K562 (cell line): ENCODE measurements at regions not wholly inside any gene's neighbourhood (a gene's known extent, or its start where the extent isn't known, plus 50 kb on each side); places are given as distances from the start of the nearest gene placed in this dataset.

Experiments used
- CHAMP1 ChIP-seq: fragments of 450-650 bp; IDR thresholded peaks from 2 replicates; pipeline ENCODE4 v1.6.1; 2016; ENCODE audit warnings: mild to moderate bottlenecking
- CREB3L1 ChIP-seq: fragments of 450-650 bp; IDR thresholded peaks from 2 replicates; pipeline ENCODE4 v1.6.1; 2014; ENCODE audit warnings: low read depth, mild to moderate bottlenecking, moderate library complexity, borderline replicate concordance
- E4F1 ChIP-seq: fragments of 250-450 bp; sonication (Bioruptor Pico); IDR thresholded peaks from 2 replicates; pipeline ENCODE4 v1.5.0; 2021; ENCODE audit warnings: mild to moderate bottlenecking, borderline replicate concordance
- ELF4 ChIP-seq: fragments of 450-650 bp; formaldehyde crosslinking; IDR thresholded peaks from 2 replicates; pipeline ENCODE4 v1.4.0; 2022; ENCODE audit warnings: missing genetic modification characterization
- EP400 ChIP-seq: fragments of 450-650 bp; IDR thresholded peaks from 2 replicates; pipeline ENCODE4 v1.6.1; 2017; ENCODE audit warnings: antibody characterized with exemption, mild to moderate bottlenecking, moderate library complexity
- HNRNPK ChIP-seq: fragments of 200-400 bp; formaldehyde crosslinking; IDR thresholded peaks from one replicate; pipeline ENCODE4 v1.6.1; 2018; ENCODE audit warnings: mild to moderate bottlenecking, low read depth, low read length; ENCODE audit not compliant: poor library complexity, severe bottlenecking
- HNRNPLL ChIP-seq: fragments of 200-400 bp; formaldehyde crosslinking; IDR thresholded peaks from 2 replicates; pipeline ENCODE4 v1.6.1; 2017; ENCODE audit warnings: low read length, low read depth, mild to moderate bottlenecking; ENCODE audit not compliant: poor library complexity, severe bottlenecking
- KAT7 ChIP-seq: sonication (generic); formaldehyde crosslinking; IDR thresholded peaks from 2 replicates; pipeline ENCODE4 v1.8.0; 2022; ENCODE audit warnings: missing genetic modification reagents, mild to moderate bottlenecking, borderline replicate concordance
- KDM2B ChIP-seq: fragments of 250-450 bp; sonication (Bioruptor Pico); IDR thresholded peaks from 2 replicates; pipeline ENCODE4 v1.8.0; 2021; ENCODE audit warnings: mild to moderate bottlenecking, moderate library complexity
- MAX ChIP-seq: sonication (generic); formaldehyde crosslinking; IDR thresholded peaks from 2 replicates; pipeline ENCODE4 v1.9.0; 2022; ENCODE audit warnings: mild to moderate bottlenecking, missing genetic modification reagents
- MCM3 ChIP-seq: fragments of 450-650 bp; IDR thresholded peaks from 2 replicates; pipeline ENCODE4 v1.6.1; 2016
- MNT ChIP-seq, 2 experiments: fragments of 450-650 bp; conservative IDR thresholded peaks; 2 replicates each; pipeline ENCODE4 v1.6.1; 2017; ENCODE audit warnings: mild to moderate bottlenecking in 2 of 2, moderate library complexity in 2 of 2
- RBM15 ChIP-seq: fragments of 200-400 bp; formaldehyde crosslinking; IDR thresholded peaks from 2 replicates; pipeline ENCODE4 v1.6.1; 2018; ENCODE audit warnings: mild to moderate bottlenecking, low read length, moderate library complexity; ENCODE audit not compliant: insufficient read depth
- SIN3A ChIP-seq, 2 experiments: fragments of 150-350 bp in 1 of 2; IDR thresholded peaks; 2 replicates each; pipeline ENCODE4 v1.6.1; 2011 to 2016; ENCODE audit warnings: borderline replicate concordance in 2 of 2, low read depth in 2 of 2, low read length in 2 of 2, mild to moderate bottlenecking in 2 of 2, moderate library complexity in 2 of 2; ENCODE audit not compliant: control insufficient read depth in 1 of 2
- TCF3 ChIP-seq: sonication (generic); formaldehyde crosslinking; IDR thresholded peaks from 2 replicates; pipeline ENCODE4 v1.4.0; 2020; ENCODE audit warnings: mild to moderate bottlenecking, missing genetic modification reagents
- ZNF23 ChIP-seq: fragments of 250-450 bp; sonication (Bioruptor Pico); IDR thresholded peaks from 2 replicates; pipeline ENCODE4 v1.4.0; 2020; ENCODE audit warnings: mild to moderate bottlenecking
- ZNF644 ChIP-seq: fragments of 200-800 bp; sonication (Bioruptor generic); IDR thresholded peaks from 2 replicates; pipeline ENCODE4 v1.6.1; 2016; ENCODE audit warnings: low read depth, missing genetic modification characterization, missing compliant biosample characterization

- no peak; the same call in 1 of the 2 replicates for TF ChIP-seq CHAMP1
- peak; percentile 92 for TF ChIP-seq KAT7 (CRISPR knock-in tag)
- TF ChIP-seq EP400, result peak; percentile 68
- TF ChIP-seq HNRNPK, result no peak
- peak; percentile 90 to 95 for TF ChIP-seq MNT (conservative IDR thresholded peaks at IDR 0.05)
- no peak for TF ChIP-seq E4F1 (CRISPR knock-in tag)
- TF ChIP-seq TCF3, result no peak
- TF ChIP-seq ZNF23 (CRISPR knock-in tag), result no peak
- TF ChIP-seq MCM3, result no peak
- no peak for TF ChIP-seq ELF4
- peak; percentile 70; the same call in 1 of the 2 replicates for TF ChIP-seq CREB3L1
- peak; percentile 95 for TF ChIP-seq MAX
- TF ChIP-seq SIN3A (IDR thresholded peaks at IDR 0.05; ENCODE audit: borderline replicate concordance in 2 of 2, control insufficient read depth in 1 of 2, low read depth in 2 of 2, low read length in 2 of 2), result peak in 1 of 2 experiments; percentile 80; a peak in 2 of 4 replicates
- no peak for TF ChIP-seq RBM15
- TF ChIP-seq HNRNPLL, result peak; percentile 75
- TF ChIP-seq ZNF644, result peak; percentile 70; the same call in 1 of the 2 replicates
- TF ChIP-seq KDM2B (CRISPR knock-in tag), result peak; percentile 37; the same call in 1 of the 2 replicates
Observed at GRCh38 chr6:156719720-156720563, 57.2 kb upstream of the ARID1B start (continued).
